BLaER1 (cell line): ENCODE measurements at regions not wholly inside any gene's neighbourhood (a gene's known extent, or its start where the extent isn't known, plus 50 kb on each side); places are given as distances from the start of the nearest gene placed in this dataset.

Source experiments
- H3K27ac ChIP-seq: shearing (Covaris generic); formaldehyde crosslinking; 2 replicates; pipeline ENCODE4 v1.8.1; 2022
- H3K27me3 ChIP-seq: shearing (Covaris generic); formaldehyde crosslinking; 2 replicates; pipeline ENCODE4 v1.8.1; 2022
- H3K36me3 ChIP-seq: shearing (Covaris generic); formaldehyde crosslinking; 2 replicates; pipeline ENCODE4 v1.8.1; 2022
- H3K4me1 ChIP-seq: shearing (Covaris generic); formaldehyde crosslinking; 2 replicates; pipeline ENCODE4 v1.8.1; 2022
- H3K4me2 ChIP-seq: shearing (Covaris generic); formaldehyde crosslinking; 2 replicates; pipeline ENCODE4 v1.8.1; 2022
- H3K4me3 ChIP-seq: shearing (Covaris generic); formaldehyde crosslinking; 2 replicates; pipeline ENCODE4 v1.8.1; 2022
- H3K9ac ChIP-seq: shearing (Covaris generic); formaldehyde crosslinking; 2 replicates; pipeline ENCODE4 v1.8.1; 2022
- H3K9me3 ChIP-seq: shearing (Covaris generic); formaldehyde crosslinking; 2 replicates; pipeline ENCODE4 v1.8.1; 2022
- H4K20me1 ChIP-seq: shearing (Covaris generic); formaldehyde crosslinking; 2 replicates; pipeline ENCODE4 v1.8.1; 2022
- Cebpa-rat ChIP-seq: shearing (Covaris generic); IDR thresholded peaks from 2 replicates; pipeline ENCODE4 v1.8.1; 2022

DNA sequence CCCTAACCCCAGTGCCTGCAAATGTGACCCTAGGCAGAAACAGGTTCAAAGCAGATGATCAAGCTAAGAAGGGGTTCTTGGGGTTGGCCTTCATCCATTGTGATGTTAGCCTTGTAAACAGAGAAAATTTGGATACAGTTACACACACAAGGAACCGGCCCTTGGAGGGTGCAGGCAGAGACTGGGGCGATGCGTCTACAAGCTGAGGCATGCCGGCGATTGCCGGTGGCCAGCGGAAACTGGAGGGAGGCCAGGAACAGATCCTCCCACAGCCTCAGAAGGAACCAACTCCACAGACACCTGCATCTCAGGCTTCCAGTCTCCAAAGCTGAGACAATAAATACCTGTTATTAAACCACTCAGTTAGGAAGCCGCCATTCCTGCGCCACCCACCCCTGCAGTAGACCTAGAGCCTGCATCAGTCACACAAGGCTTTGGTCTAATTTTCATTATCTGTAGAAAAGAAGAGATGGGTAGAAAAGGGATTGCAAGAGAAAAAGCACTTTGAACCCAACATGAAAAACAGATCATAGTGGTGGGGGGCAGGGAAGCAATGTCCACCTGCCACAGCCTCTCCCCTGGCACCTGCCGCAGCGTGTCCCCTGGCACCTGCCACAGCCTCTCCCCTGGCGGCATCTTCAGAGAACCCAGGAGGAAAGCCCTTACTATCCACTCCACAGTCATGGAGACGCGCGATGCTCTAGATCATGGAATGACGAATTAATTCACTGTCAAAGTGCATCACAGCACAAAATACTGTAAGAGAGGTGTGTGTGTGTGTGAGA is 119.7 kb upstream of the SOX1 start:
- Histone ChIP-seq H3K4me3 (no peak overlapping the region), H3K9me3 (peaks cover 19% of the 10 kb centered on the region), H4K20me1 (no peaks in the 10 kb centered on the region), H3K4me1 (peaks cover 31% of the 10 kb centered on the region), H3K36me3 (no peaks in the 10 kb centered on the region), H3K9ac (no peak overlapping the region), H3K4me2 (no peak overlapping the region), H3K27me3 (peaks cover 3% of the 10 kb centered on the region; the same call in 1 of the 2 replicates), H3K27ac (no peak overlapping the region)
- no peak for TF ChIP-seq Cebpa-rat

DNA sequence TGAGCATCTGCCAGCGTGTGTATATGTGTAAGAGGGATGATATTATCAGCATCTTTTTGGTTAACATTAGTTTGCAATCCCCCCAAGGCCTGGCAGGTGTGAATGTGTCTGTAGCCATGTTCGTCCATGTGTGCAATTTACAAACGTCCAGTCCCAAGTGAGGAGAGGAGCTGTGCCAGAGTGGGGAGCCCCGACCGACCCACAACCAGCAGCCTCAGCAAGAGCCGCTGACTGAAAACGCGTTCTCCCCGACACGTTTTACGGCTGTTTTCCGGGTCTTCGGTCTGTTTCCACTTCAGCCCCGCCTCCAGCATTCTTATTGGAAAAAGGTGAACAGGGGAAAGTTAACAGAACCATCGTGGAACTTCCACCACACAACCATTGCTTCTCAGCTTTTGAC is 119.1 kb upstream of the SOX1 start:
- Histone ChIP-seq H3K27ac (no peak overlapping the region), H3K4me3 (no peak overlapping the region), H3K9me3 (peaks cover 19% of the 10 kb centered on the region), H3K4me2 (no peak overlapping the region), H4K20me1 (no peaks in the 10 kb centered on the region), H3K4me1 (peaks cover 37% of the 10 kb centered on the region), H3K9ac (no peak overlapping the region), H3K36me3 (no peaks in the 10 kb centered on the region), H3K27me3 (peaks cover 3% of the 10 kb centered on the region; the same call in 1 of the 2 replicates)
- TF ChIP-seq Cebpa-rat = no peak

DNA sequence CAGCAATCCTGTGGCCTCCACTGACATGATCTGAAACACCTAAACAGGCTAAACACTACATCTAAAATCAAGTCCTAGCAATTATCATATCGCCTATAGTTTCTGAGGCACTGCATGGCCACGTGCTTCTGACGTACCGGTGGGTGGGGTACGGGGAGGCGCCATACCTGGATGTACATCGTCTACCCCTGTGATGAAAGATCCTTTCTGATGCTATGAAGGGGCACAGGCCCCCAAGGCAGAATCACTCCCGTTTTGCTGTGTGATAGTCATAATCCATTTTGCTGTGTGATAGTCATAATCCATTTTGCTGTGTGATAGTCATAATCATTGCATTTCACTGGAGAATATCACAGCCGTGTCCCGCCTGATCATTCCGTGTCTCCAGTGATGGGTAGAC is 118.7 kb upstream of the SOX1 start:
- no peaks in the 10 kb centered on the region for H4K20me1 ChIP-seq
- no peak overlapping the region for H3K4me3 ChIP-seq
- peaks cover 3% of the 10 kb centered on the region; the same call in 1 of the 2 replicates for H3K27me3 ChIP-seq
- H3K9me3 ChIP-seq = peaks cover 19% of the 10 kb centered on the region
- no peaks in the 10 kb centered on the region for H3K36me3 ChIP-seq
- H3K4me2 ChIP-seq = no peak overlapping the region
- no peak overlapping the region for H3K27ac ChIP-seq
- TF ChIP-seq Cebpa-rat = no peak
- H3K9ac ChIP-seq = no peak overlapping the region
- H3K4me1 ChIP-seq = peaks cover 38% of the 10 kb centered on the region

GRCh38 chr13:111948811-111949210 is 118.1 kb upstream of the SOX1 start:
- H3K27me3 ChIP-seq = peaks cover 3% of the 10 kb centered on the region; the same call in 1 of the 2 replicates
- H3K9me3 ChIP-seq = peaks cover 19% of the 10 kb centered on the region
- H3K9ac ChIP-seq = no peak overlapping the region
- no peak overlapping the region for H3K4me2 ChIP-seq
- no peak overlapping the region for H3K4me3 ChIP-seq
- no peak for TF ChIP-seq Cebpa-rat
- peaks cover 38% of the 10 kb centered on the region for H3K4me1 ChIP-seq
- no peaks in the 10 kb centered on the region for H3K36me3 ChIP-seq
- H3K27ac ChIP-seq = no peak overlapping the region
- H4K20me1 ChIP-seq = no peaks in the 10 kb centered on the region

DNA sequence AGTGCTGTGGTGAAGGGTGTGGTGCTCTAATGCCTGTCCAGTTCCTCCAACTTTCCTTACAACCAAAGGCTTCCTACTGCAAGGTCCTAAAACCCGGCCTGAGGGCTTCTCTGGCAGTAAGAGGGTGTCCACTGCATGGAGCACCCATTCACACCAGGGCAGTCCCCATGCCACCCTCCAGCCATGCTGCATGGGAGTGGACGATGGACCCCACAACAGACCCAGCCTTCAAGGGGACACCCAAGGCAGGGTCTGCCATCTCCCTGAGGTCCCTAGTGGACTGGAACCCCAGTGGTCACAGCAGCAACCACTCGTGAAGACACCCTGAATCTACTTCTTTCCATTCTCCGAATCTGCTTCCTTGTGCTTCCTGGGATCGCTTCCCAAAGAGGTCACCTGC is 117.6 kb upstream of the SOX1 start:
- H3K27me3 ChIP-seq = peaks cover 1% of the 10 kb centered on the region; the same call in 1 of the 2 replicates
- H3K9me3 ChIP-seq = peaks cover 19% of the 10 kb centered on the region
- no peaks in the 10 kb centered on the region for H4K20me1 ChIP-seq
- no peak overlapping the region for H3K9ac ChIP-seq
- H3K4me3 ChIP-seq = no peak overlapping the region
- no peaks in the 10 kb centered on the region for H3K36me3 ChIP-seq
- peaks cover 38% of the 10 kb centered on the region for H3K4me1 ChIP-seq
- no peak overlapping the region for H3K27ac ChIP-seq
- no peak overlapping the region for H3K4me2 ChIP-seq
- TF ChIP-seq Cebpa-rat = no peak

GRCh38 chr13:111950697-111951096 is 116.3 kb upstream of the SOX1 start:
- Histone ChIP-seq H3K9me3 (peaks cover 19% of the 10 kb centered on the region), H3K4me2 (peak overlapping the region; percentile 96; the same call in 1 of the 2 replicates), H4K20me1 (no peaks in the 10 kb centered on the region), H3K4me3 (no peak overlapping the region), H3K4me1 (peaks cover 49% of the 10 kb centered on the region), H3K36me3 (no peaks in the 10 kb centered on the region), H3K9ac (no peak overlapping the region), H3K27ac (no peak overlapping the region), H3K27me3 (no peaks in the 10 kb centered on the region)
- TF ChIP-seq Cebpa-rat = no peak

DNA sequence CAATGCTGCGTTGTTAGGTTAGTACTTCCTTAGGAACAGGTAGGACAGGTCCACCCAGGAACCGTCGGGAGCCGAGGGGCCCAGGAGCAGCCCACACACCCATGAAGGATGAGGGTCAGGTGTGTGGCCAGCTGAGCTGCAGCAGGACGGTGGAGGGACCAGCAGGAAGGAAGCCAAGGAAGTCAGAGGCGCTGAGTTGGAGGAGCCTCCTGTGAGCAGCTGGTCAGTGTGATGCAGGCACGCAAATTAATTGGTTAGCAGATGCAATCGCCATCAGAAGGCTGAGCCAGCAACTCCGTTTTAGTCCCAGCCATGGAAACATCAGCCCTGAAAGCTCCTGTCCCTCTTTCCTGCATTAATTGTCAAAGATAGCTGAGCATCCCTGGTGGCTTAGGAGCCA is 114.9 kb upstream of the SOX1 start:
- Histone ChIP-seq H3K9ac (no peak overlapping the region), H3K4me1 (peaks cover 49% of the 10 kb centered on the region), H3K4me2 (peak overlapping the region; percentile 96), H3K27ac (0 out of 2 replicates have a peak overlapping the region, but pooled peaks have one; percentile 38), H4K20me1 (no peaks in the 10 kb centered on the region), H3K4me3 (no peak overlapping the region), H3K36me3 (no peaks in the 10 kb centered on the region), H3K27me3 (no peaks in the 10 kb centered on the region), H3K9me3 (peaks cover 19% of the 10 kb centered on the region)
- TF ChIP-seq Cebpa-rat = no peak

DNA sequence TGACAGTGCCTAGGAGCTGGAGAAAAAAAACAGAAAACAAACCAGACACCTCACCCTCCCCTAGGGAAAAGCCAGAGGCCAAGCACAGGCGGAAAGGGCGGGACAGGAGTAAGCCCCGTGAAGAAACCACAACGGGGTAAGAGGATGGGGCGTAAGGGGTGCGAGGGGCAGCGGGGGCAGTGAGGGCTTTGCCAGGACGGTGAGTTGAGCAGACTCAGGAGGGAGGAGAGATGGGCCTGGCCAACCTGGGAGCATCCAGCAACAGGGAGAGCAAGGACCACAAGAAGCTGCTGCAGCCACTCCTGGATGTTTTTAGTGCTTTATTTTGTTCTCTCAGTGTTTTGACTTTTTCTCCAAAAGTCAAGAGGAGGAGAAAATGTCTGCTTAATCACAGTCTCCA is 114.1 kb upstream of the SOX1 start:
- H3K27ac ChIP-seq = no peak overlapping the region
- peaks cover 49% of the 10 kb centered on the region for H3K4me1 ChIP-seq
- no peak overlapping the region for H3K4me3 ChIP-seq
- H3K9ac ChIP-seq = no peak overlapping the region
- H3K4me2 ChIP-seq = peak overlapping the region; percentile 96
- no peaks in the 10 kb centered on the region for H4K20me1 ChIP-seq
- no peak for TF ChIP-seq Cebpa-rat
- peaks cover 19% of the 10 kb centered on the region for H3K9me3 ChIP-seq
- no peaks in the 10 kb centered on the region for H3K36me3 ChIP-seq
- no peaks in the 10 kb centered on the region for H3K27me3 ChIP-seq

DNA sequence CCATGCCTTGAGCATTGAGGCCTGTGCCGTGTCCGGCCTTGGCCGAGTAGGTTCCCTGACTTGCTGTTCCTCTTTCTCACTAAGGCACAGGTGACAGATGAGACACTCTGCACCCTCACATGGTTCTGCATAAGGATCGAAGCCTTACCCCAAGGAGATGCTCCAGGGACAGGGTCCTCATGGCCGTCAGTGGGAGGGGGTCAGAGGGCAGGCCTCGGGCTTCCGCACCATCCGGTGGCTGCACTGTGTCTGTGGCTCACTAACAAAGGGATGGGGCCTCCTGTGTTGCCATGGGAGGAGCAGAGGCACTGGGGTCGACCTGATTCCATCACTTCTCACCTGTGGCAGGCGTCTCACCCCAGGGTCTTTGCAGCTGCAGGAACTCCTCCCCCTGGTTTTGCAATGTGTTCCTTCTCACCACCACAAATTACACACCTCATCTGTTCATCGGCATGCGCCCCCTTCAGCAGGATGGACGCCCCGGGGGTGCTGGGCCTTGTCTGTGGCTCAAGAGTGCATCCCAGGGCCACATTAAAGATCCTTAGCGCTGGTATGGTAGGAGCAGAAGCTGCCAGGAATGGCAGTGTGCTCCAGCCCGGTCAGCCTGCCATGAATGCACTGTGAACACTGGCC is 113.3 kb upstream of the SOX1 start:
- no peaks in the 10 kb centered on the region for H3K27me3 ChIP-seq
- no peaks in the 10 kb centered on the region for H4K20me1 ChIP-seq
- peaks cover 19% of the 10 kb centered on the region for H3K9me3 ChIP-seq
- peak overlapping the region; percentile 55 for H3K27ac ChIP-seq
- no peak for TF ChIP-seq Cebpa-rat
- H3K4me1 ChIP-seq = peaks cover 49% of the 10 kb centered on the region
- H3K9ac ChIP-seq = no peak overlapping the region
- peak overlapping the region; percentile 42; the same call in 1 of the 2 replicates for H3K4me3 ChIP-seq
- no peaks in the 10 kb centered on the region for H3K36me3 ChIP-seq
- peak overlapping the region; percentile 96 for H3K4me2 ChIP-seq
